GM18873 (cell line): ENCODE measurements at regions not wholly inside any gene's neighbourhood (a gene's known extent, or its start where the extent isn't known, plus 50 kb on each side); places are given as distances from the start of the nearest gene placed in this dataset.

Experiments
- ATAC-seq: cut with Tn5 transposase; IDR thresholded peaks from one replicate; pipeline ENCODE4 v1.9.1; 2021; ENCODE audit warnings: mild to moderate bottlenecking, moderate library complexity, moderate number of reproducible peaks; ENCODE audit not compliant: unreplicated experiment, low FRiP score

DNA sequence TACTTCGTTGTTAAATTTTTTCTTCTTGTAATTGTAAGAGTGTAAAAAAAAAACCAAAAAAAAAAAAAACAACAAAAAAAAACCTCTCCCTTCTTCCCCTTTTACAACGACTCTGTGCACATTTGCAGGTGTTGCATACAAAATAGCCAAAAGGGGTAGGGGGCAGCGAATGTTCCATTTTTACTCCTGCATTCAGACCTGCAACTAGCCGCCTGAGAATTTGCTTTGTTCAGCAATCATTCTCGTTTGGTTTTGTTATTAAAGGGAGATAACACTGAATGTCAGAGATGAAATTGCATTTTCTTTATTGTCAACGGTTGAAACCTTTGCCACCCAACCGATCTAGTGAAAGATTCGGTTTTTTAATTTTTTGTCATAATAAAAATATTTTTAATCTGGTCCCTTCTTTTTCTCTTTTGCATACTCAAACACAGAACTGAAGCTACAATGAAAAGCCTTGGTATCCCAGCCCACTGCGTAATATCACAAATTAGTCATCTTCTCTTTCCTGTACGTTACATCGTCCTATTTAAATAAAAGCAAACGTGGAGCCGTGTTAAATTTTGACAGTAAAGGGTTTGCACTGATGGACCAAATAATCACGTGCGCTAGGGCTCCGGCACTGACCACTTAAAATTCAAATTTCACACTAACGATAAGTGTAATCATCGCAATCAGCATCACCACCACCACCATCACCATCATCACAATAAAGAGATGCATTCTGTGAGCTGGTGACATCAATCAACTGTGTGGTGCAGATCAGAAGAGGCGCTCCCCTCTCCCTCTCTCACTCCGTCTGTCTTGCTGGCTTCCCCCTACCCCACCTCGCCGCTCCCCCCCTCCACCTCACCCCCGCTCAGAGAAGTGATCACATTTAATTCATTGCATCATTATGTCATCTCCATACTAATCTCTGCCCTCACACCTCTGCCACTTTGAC is 406.2 kb upstream of the PSMD7 start:
- ATAC-seq = no peak

DNA sequence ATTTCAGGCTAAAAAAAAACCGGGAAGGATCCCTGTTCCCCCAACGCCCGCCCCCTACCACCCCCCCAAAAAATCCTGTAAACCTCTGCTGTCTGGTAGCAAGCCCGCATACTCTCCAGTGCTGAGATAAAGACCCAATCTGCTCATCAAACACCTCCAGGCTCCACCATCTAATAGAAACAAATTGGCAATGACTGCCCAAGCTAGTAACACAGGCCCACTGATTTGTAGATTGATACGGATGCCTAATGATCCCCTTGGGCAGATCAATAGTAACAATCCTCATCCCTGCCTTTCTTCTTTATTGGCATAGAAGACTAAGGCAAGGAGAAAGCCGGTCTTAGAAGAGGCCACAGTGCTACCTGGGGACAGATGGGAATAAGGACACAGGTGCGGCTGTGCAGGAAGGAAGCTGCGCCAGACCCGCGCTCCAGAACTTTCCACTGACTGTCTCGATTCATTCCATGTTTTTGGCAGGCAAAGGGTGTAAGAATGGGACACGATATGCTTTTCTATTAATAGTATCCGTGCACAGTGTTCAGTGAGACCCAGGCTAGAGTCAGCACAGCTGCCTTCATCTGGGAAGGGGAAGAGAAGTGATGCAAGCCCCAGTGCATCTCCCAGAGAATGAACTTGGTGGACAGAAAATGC is 407.6 kb upstream of the PSMD7 start:
- ATAC-seq = no peak

DNA sequence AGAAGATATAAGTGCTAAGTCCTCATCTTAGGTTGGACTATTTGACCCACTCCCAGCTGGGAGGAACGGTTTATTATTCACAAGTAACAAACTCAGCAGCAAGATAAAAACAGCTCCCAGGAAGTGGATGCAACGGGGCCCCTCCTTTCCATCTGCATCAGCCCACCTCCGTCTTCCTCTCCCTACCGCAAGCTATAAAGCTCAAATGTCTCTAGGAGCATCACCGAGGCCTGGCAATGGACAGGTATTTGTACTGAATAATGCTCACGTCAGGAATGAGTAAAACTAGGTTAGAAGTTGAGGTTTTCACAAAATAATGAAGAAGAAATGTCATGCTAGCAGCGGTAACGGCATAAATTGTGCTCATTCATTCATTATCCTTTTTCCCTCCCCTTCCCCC is 408.7 kb upstream of the PSMD7 start:
- ATAC-seq = no peak

DNA sequence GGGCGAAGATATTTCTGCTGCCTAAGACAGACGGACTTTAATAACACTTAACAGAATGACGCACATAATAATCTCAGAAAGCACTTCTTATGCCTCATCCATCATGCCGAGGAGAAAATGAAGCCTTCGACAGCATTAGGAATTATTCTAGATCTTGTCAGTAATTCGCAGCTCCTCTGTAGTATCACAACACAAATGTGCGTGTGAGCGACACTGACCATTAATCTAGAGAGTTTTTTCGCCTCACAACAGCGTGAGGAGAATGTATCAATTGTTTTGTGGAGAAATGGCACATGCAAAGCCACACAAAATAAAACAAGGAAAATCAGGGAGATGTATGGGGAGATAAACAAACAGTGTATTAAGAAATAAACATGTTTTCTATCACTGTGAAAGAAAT is 410.2 kb upstream of the PSMD7 start:
- no peak for ATAC-seq

DNA sequence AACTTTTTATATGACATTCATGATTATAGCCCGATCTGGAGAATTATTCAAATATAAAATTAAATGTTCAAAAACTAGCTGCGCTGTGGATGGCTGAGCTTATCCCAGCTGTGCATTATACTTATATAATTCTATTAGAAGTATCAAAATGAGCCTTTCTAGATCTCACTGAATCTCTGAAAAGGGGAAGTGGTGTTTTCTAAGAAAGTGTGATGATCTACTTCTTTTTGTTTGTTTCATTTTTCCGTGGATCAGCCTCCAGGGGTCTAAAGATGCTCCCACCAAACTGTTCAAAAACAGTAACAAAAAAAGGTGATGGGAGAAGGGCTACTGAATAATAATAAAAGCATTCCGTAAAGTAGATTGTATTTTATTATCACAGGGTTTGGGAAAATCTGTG is 411.3 kb upstream of the PSMD7 start:
- ATAC-seq = no peak

DNA sequence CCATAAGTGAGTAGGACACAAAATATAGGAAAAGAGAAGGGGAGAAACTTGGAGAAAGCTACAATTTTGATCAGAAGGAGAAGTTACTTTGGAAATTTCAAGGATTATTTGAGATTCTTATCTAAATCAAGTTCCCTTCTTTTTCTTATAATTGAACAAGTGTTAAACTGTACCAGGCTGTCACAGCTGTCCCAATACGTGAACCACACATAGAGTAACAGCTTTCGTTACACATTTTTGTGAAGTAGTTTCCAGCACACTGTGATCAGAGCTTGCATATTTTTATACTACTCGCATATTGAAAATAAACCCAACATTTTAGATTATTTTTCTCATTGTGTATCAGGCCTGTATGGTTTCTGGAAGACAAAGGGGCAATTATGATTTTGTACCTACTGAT is 412.8 kb upstream of the PSMD7 start:
- ATAC-seq = no peak

DNA sequence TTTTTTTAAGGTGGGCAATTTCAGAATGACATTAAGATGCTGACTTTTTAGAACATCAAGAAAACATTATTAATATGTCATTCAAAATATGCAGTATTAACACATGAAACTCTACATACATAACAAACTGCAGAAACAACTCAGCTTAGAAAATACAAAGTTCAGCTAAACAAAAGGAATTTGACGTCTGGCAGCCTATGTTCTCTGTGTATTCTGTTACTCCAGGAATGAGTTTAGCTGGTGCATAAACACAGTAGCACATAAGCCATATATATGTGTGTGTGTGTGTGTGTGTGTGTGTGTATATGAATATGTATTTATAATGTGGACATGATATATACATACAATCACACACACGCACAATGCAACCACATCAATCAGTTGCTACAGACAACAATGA is 413.5 kb upstream of the PSMD7 start:
- ATAC-seq = no peak

DNA sequence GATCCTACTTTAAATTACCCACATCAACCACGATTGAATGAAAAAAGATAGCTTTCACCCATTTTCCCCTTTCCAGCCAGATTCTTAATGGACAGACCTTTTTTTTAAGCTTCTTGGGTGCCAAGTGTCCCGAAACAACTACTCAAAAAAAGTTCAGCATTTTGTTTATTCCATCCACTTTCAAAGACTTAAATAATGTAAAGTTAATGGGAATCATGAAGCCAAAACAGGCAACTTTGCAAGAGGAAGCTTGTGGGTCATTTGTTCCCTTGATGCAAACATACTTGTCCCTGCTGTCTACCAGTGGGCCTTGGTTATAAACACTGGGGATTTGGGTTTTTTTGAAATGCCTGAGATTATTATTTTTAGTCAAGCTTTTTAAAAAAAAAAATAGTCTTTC is 414.0 kb upstream of the PSMD7 start:
- ATAC-seq = no peak

DNA sequence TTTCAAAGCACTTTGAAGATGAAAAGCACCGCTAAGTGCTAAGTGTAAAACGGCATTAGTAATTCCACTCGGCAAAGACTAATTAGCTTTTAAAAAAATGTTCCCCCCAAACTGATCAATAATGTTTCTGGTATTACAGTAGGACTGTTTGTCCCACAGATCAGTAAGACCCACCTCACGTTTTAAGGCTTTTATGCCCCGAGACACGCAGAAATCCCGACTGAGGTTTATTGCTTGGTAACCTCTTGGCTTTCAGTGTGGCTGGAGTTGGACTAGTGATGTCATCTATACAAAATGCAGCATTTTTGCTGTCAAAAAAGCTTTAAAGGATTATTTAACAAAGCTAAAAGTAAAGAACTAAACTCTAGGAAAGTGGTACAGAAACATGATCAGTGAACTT is 414.6 kb upstream of the PSMD7 start:
- no peak for ATAC-seq

DNA sequence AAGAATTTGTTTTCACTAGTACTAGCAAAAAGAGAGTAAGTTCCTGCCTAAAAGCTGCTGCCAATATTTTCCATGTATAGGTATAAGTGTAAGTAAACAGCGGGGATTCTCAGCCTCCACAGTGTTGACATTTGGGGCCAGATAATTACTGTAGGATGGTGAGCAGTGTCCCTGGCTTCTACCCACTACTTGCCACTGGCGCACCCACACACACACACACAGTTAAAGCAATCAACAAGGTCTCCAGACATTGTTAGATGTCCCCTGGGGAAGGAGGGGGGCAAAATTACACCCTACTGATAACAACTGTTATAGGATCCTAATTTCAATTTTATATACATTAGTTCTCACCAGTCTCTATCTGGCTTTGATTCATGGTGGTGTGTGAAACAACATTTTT is 417.0 kb upstream of the PSMD7 start:
- ATAC-seq = no peak

DNA sequence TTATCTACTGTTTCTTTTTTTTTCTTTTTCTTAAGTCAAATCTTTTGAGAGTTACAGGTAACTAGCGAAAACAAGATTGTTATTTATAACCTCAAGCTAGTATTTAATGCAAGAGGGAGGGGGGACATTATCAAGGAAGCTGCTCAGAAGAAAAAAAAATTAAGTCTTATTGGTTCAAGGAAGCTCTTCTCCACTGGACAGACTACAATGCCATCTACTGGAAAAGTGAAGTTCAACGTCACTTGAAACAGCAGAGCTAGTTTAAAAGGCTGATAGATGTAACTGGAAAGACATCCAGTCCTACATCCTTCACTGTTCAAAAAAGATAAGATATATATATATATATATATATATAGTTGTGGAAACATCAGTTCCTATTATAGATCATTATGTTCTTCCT is 418.0 kb upstream of the PSMD7 start:
- ATAC-seq = no peak

DNA sequence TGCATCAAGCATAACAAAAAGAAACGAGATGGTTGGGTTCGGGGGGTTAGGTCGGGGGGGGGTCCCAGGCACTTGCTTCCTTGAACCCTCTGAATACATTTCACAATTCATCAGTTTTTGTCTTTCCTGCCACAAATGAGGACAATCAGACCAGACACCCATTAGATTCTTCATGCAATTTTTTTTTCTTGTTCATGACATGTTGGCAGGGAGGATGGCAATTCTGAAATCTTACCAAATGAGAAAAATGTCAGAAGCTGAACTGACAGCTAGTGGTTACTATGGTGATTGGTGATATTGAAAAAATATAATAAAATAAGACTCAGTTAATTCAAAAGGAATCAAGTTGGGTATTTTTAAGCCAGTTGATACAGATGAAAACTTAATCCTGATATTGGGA is 419.5 kb upstream of the PSMD7 start:
- ATAC-seq = no peak

DNA sequence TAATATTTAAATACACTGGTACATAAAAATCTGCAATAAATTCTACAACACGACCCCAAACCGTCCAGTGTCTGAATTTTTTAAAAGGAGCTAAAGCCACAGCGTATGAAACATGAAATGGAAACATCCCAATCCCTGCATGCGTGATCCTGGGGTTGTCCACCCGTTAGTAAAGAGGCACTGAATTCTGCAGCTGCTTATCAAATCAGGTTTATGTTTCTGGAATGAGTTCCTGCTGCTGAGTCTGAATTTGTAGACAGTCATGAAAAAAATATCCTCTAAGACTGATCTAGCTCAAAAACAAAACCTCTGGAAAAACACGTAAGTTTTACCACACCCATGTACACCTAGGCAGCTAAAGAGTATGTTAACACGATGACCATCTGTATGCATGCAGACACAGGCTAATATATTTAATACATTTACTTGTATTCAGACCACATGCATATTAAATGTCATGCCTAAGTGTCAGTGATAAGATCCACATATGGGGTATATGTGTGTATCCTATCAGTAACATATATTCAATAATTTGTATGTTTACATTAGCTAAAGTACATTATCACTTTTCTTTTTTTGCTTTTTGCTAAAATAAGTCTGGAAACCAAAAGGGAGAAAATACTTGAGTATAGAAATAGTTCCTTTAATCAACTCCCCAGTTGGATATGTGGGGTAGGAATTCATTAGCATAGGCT is 420.5 kb upstream of the PSMD7 start:
- ATAC-seq = no peak

DNA sequence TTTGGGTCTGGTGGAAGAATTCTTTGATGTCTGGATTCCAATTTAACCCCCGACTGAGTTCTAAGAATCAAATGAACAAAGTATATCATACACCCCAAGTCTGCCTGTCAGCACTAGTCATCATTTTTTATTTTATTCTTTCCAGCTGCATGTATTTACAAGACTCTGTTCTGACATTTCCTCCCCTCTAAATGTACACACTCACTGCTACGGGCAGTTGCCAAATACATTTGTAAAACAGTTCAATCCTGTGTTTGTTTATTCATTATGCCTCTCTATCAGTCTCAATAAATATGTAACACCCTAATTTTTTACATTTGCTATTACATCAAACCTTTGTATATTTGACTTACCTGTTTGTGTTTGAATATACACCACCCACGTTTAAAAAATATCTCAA is 422.3 kb upstream of the PSMD7 start:
- no peak for ATAC-seq

DNA sequence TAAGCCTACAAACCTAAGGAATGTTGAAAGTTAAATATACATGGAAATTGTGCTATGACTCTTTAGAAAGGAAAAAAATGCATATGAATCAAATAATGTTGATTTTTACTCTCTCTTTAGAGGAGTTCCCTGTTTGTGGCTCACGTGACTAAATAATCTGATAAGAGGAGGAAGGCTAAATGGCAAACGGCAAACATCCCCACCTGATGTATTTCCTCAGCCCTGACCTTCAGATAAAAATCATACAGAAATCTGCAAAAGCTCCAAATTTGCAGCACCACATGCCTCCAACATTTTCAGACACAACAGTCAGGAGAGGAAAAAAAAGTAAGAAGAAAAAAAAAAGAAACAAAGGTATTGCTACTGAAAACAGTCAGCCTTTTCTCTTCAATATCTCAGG is 423.0 kb upstream of the PSMD7 start:
- no peak for ATAC-seq

DNA sequence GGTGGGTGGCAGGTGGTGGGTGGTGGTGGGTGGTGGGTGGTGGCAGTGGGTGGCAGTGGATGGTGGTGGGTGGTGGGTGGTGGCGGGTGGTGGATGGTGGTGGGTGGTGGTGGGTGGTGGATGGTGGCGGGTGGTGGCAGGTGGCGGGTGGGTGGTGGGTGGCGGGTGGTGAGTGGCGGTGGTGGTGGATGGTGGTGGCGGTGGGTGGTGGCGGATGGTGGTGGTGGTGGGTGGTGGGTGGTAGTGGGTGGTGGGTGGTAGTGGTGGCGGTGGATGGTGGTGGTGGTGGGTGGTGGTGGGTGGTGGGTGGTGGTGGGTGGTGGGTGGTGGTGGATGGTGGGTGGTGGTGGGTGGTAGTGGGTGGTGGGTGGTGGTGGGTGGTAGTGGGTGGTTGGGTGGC is 423.8 kb upstream of the PSMD7 start:
- no peak for ATAC-seq

DNA sequence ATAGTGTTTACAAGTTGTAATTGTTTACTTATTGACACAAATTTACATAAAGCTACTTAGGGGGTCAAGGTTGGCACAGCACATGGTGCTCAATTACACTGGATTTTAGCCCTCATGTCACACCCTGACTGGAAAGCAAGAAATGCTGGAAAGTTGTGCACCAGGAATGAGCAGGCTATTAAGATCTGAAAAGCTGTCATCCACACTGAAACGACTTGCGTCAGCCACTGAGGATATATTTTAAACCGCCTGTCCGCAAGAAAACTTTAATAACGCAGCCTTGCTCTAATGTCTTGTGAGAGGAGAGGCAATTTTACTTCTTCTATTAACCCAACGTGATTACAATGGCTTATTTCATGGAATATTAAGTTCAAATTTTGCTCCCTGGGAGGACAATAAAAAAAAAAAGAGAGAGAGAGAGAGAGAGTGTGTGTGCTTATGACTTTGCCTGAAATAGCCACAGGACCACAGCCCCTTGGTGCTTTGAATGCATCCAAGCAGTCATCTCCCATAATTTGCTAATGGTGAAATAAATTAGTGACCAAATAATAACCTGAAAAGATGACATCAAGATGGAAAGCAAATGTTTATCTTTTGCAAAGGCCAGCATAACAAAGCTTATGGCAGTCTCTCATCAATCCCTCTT is 425.4 kb upstream of the PSMD7 start:
- ATAC-seq = no peak

DNA sequence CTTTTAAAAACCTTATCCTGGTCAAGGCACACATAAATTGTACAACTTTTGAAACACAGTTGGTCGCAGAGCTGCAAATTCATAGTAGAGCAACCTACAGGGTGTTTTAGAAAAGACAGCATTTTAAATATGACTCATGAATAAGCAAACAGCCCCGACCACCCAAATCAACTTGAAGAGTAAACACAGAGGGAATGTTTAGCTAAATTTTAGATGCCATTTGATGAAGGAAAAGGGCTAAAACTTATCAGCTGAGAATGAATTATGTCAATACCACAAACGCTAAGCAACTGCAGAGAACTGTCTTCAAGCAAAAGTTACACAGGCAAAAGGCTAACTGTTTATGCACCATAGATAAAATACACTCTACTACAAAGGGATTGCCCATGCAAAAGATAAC is 427.5 kb upstream of the PSMD7 start:
- ATAC-seq = no peak

DNA sequence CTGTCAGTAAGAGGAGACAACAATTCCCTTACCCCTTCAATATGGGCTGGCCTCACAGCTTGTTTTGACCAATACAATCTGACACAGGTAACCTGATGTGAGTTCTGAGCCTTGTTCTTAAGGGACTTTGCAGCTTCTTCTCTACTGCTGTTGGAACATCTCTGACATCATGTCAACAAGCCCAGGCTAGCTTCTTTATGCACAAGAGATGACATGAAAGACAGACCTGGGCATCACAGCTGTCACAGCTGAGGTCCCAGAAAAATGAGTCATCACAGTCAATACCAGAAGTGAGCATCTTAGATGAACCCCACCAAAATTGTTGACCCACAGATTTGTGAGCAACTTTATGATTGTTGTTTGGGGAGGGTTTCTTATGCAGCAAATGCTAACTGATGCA is 431.7 kb upstream of the PSMD7 start:
- ATAC-seq = no peak

DNA sequence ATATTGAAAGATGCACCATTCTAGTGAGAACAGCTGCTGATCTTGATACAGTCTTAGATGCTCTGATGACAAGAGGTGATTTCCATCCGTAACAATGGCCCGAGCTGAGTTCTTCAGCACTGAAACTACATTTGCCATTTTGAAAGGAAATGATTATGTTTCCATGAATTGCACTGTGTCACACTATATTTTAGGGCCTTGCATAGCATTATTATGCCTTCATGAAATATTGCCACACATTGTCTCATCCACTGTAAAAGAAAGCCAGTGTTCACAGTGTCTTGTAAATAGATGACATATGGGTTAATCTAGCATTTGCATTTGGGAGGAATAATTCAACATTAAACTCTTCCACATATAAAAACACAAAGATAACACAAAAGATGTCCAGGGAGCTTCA is 438.3 kb upstream of the PSMD7 start:
- ATAC-seq = no peak

DNA sequence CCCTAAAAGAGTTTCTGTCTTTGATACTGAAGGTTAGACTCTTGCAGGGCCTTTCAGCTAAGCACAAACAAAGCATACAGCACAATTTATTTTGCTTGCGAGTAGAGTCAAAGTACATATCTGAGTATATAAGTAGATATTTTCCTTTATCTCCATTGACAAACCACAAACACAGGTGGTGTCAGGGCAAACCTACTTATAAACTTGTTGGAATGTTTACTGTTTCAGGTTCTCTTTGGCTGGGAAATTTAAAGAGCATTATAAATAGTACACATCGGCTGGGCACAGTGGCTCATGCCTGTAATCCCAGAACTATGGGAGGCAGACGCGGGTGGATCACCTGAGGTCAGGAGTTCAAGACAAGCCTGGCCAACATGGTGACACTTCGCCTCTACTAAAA is 442.6 kb upstream of the PSMD7 start:
- ATAC-seq = no peak
